ENCODE measurements at regions not wholly inside any gene's neighbourhood (a gene's known extent, or its start where the extent isn't known, plus 50 kb on each side); places are given as distances from the start of the nearest gene placed in this dataset.

GRCh38 chr9:118325757-118326156 lies 621.6 kb downstream of the TLR4 start:
- TF ChIP-seq REST (IDR thresholded peaks at IDR 0.05; ENCODE audit: unreplicated experiment) (no peak), CREB1 (CRISPR knock-in tag; IDR thresholded peaks at IDR 0.05; ENCODE audit: low read depth) (no peak), POLR2AphosphoS5 (IDR thresholded peaks at IDR 0.05; ENCODE audit: low read depth) (no peak), CTCF (conservative IDR thresholded peaks at IDR 0.05; ENCODE audit: low read depth in 2 of 2) (no peak), EZH2 (IDR thresholded peaks at IDR 0.05; ENCODE audit: low read depth, unreplicated experiment) (no peak), EZH2phosphoT487 (IDR thresholded peaks at IDR 0.05; ENCODE audit: unreplicated experiment) (no peak), ZNF114 (CRISPR knock-in tag; IDR thresholded peaks at IDR 0.05) (no peak), ZNF462 (CRISPR knock-in tag; IDR thresholded peaks at IDR 0.05) (no peak), JUNB (IDR thresholded peaks at IDR 0.05; ENCODE audit: unreplicated experiment) (no peak), ZNF331 (CRISPR knock-in tag; IDR thresholded peaks at IDR 0.05; ENCODE audit: low read depth) (no peak), NANOG (IDR thresholded peaks at IDR 0.05; ENCODE audit: borderline replicate concordance) (no peak), ETS1 (IDR thresholded peaks at IDR 0.05) (no peak)

All from GM23338 (cell line).